22Rv1 (cell line): ENCODE measurements at regions not wholly inside any gene's neighbourhood (a gene's known extent, or its start where the extent isn't known, plus 50 kb on each side); places are given as distances from the start of the nearest gene placed in this dataset.
"Not testable (repeated sequence)": the region's sequence is repeated elsewhere in the genome, so short reads cannot be mapped to it uniquely, and the experiment has no call there.

Experiments
- H3K27ac ChIP-seq: fragments of 450-650 bp; 2 replicates; pipeline ENCODE4 v1.5.1; 2017
- ZFX ChIP-seq: fragments of 450-650 bp; IDR thresholded peaks from 2 replicates; pipeline ENCODE4 v1.6.1; 2017; ENCODE audit warnings: antibody characterized with exemption, borderline replicate concordance
- TF ChIP-seq, protein P1 (sequence below): fragments of 450-650 bp; IDR thresholded peaks from 2 replicates; pipeline ENCODE4 v1.5.1; 2017; ENCODE audit warnings: mild to moderate bottlenecking

DNA sequence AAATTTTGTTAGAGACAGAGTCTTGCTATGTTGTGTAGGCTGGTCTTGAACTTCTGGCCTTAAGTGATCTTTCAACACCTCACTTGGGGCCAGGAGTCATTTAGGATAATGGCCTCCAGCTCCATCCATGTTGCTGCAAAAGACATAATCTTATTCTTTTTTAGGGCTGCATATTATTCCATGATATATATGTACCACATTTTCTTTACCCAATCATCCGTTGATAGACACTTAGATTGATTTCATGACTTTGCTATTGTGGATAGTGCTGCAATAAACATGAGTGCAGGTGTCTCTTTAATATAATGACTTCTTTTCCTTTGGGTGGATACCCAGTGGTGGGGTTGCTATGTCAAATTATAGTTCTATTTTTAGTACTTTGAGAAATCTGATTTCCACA is 140.9 kb upstream of the LCORL start:
- TF ChIP-seq ZFX: no peak
- TF ChIP-seq, protein P1, sequence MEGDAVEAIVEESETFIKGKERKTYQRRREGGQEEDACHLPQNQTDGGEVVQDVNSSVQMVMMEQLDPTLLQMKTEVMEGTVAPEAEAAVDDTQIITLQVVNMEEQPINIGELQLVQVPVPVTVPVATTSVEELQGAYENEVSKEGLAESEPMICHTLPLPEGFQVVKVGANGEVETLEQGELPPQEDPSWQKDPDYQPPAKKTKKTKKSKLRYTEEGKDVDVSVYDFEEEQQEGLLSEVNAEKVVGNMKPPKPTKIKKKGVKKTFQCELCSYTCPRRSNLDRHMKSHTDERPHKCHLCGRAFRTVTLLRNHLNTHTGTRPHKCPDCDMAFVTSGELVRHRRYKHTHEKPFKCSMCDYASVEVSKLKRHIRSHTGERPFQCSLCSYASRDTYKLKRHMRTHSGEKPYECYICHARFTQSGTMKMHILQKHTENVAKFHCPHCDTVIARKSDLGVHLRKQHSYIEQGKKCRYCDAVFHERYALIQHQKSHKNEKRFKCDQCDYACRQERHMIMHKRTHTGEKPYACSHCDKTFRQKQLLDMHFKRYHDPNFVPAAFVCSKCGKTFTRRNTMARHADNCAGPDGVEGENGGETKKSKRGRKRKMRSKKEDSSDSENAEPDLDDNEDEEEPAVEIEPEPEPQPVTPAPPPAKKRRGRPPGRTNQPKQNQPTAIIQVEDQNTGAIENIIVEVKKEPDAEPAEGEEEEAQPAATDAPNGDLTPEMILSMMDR: no peak
- H3K27ac ChIP-seq: no peak overlapping the region

DNA sequence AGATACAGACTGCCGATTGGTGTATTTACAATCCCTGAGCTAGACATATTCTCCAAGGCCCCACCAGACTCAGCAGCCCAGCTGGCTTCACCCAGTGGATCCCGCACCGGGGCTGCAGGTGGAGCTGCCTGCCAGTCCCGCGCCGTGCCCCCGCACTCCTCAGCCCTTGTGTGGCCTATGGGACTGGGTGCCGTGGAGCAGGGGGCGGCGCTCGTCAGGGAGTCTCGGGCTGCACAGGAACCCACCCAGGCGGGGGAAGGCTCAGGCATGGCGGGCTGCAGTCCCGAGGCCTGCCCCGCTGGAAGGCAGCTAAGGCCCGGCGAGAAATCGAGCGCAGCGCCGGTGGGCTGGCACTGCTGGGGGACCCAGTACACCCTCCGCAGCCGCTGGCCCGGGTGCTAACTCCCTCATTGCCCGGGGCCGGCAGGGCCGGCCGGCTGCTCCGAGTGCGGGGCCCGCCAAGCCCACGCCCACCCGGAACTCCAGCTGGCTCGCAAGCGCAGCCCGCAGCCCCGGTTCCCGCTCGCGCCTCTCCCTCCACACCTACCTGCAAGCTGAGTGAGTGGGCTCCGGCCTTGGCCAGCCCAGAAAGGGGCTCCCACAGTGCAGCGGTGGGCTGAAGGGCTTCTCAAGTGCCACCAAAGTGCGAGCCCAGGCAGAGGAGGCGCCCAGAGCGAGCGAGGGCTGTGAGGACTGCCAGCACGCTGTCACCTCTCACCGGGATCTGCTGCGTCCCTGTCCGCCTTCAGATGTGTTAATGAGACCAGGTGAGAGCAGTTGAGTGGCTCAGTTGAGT is 137.8 kb upstream of the LCORL start:
- H3K27ac ChIP-seq: not testable (repeated sequence)

DNA sequence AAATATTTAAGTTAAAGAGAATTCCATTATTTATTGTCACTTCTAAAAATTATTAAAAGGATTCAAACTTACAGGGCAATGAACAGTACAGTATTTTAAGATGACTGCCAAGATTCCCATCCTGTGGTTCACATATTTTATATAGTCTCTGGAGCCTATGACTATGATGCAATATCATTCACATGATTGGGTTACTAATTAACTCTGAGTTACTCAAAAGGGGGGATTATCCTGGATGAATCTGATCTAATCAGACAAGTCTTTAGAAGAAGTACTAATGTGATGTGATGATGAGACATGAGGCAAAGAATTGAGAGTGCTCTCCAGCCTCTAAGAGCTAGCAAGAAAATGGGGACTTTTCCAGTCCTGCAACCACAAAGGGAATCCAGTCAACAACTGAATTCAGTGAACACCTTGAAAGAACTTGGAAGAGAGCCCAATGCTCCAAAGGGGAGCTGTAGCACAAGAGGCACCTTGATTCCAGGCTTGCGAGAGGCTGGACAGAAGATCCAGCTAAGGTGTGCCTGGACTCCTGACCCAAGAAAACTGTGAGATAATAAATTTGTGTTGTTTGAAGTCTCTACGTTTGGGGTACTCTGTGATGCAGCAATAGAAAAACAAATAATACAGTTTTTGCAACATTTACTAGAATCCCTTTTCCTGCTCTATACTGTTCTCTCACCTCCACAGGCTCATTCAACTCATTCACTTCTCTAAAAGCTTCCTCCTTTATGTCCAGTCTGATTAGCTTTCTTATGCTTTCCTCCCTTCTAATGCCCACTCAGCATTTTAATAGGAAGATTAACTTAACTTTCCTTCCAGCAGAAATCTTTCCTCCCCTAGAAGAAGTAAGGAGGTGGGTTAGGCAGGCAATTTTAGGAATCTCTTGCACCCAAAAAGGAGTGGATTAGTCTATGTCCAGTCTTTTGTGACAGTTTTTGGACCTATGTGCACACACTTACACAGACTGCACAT is 133.8 kb upstream of the LCORL start:
- no peak overlapping the region for H3K27ac ChIP-seq
- TF ChIP-seq, protein P1: no peak

DNA sequence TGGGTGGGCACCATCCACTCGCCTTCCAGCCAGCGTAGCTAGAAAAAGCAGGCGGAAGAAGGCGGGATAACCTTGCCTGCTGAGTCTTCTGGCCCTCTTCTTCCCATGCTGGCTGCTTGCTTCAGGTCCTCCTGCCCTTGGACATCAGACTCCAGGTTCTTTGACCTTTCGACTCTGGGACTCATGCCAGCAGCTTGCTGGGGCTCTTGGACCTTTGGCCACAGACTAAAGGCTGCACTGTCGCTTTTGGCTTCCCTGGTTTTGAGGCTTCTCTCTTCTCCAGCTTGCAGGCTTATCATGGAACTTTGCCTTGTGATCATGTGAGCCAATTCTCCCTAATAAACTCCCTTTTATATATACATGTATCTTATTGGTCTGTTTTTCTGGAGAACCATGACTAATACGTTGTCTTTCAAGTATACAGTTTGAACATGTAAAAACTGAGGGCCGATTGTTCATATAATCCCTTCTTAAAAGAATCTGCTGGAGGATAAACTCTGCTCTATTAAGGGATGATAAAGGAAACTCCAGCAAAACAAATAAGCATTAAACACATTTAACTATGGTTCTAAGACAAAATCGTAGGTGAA is 116.6 kb upstream of the LCORL start:
- no peak for TF ChIP-seq ZFX
- TF ChIP-seq, protein P1: no peak

DNA sequence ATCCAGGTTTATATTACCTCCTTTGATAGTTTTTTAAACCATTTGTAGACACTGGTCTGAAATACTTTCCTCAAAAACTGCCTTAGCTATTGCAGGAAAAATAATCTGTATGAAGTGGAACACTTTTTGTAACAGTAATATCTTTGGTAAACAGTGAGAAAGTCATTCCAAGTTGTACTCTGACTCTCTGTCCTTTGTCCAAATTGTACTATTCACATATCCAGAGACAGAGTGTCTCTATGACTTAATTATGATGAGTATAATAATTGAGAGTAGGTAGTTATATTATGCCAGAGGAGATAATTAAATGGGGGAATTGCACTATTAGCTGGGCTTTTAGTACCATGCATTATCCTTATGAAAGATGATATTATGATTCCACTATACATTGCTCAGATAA is 112.6 kb upstream of the LCORL start:
- H3K27ac ChIP-seq: no peak overlapping the region
- TF ChIP-seq, protein P1: no peak
- TF ChIP-seq ZFX: no peak

More for the DNA sequence above, 116.6 kb upstream of the LCORL start:
- no peak overlapping the region for H3K27ac ChIP-seq

DNA sequence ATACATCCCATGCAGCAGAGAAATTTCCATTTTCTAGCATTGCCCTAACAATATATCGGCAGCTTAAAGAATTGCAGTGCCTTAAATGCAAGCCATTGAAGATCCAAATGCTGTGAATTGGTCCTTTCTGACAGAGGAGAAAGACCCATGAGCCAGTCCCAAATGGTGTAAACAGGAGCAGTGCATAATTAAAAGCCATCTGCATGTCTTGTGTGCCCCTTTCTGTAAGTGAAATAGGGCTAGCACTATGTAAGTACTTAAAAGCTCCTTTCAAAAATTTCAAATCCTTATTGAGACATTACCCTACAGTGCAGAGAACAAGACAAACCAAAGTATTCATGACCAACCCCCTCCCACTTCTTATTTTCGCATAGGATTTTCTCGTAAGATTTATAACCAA is 108.7 kb upstream of the LCORL start:
- TF ChIP-seq, protein P1: no peak
- no peak for TF ChIP-seq ZFX
- H3K27ac ChIP-seq: no peak overlapping the region

DNA sequence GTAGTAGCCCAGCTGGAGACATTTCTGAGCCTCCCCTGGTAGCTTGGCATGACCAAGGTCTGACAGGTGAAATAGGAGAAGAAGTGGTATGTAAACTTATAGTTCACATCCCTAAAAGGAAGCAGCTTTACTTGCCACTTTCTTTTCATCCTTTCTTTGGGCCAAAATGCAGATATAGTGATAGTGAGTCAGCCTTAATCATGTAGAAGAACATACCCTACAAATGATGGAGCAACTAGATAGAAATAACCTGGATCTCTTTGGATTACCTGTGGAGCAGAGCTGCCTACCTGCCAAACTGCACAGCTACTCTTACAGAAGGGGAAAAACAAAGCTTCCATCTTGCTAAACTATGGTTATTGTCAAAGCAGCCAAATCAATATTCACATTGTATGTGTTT is 106.7 kb upstream of the LCORL start:
- TF ChIP-seq, protein P1: no peak
- TF ChIP-seq ZFX: no peak

More for the DNA sequence above, 106.7 kb upstream of the LCORL start:
- H3K27ac ChIP-seq: no peak overlapping the region
